ENCODE measurements at regions not wholly inside any gene's neighbourhood (a gene's known extent, or its start where the extent isn't known, plus 50 kb on each side); places are given as distances from the start of the nearest gene placed in this dataset.

GRCh38 chr16:50472472-50472871, 75.7 kb upstream of the NKD1 start:
- TF ChIP-seq EZH2 (IDR thresholded peaks at IDR 0.05; ENCODE audit: low read length, missing control alignments), result no peak
- DNase-seq (ENCODE audit: low read depth in 2 of 2), result no peak
- Histone ChIP-seq H3K27ac (ENCODE audit: insufficient read depth, low read length) (no peak overlapping the region), H3K9me3 (ENCODE audit: control insufficient read depth, insufficient read depth, low read depth, low read length) (no peaks in the 10 kb centered on the region), H2AFZ (ENCODE audit: low read length) (no peak overlapping the region), H3K9ac (ENCODE audit: insufficient read depth, low read length) (no peak overlapping the region), H3K4me2 (ENCODE audit: extremely low read depth, insufficient read depth, low read length) (no peak overlapping the region), H3K79me2 (ENCODE audit: control insufficient read depth, insufficient read depth, low read length) (no peaks in the 10 kb centered on the region), H3K36me3 (ENCODE audit: control insufficient read depth, insufficient read depth, low read length) (no peaks in the 10 kb centered on the region), H3K4me3 (replicated peaks in 1 of 4; ENCODE audit: control extremely low read depth in 1 of 4, insufficient read depth in 1 of 4, low read depth in 3 of 4, low read length in 4 of 4) (no peak overlapping the region), H3K27me3 (ENCODE audit: control insufficient read depth, insufficient read depth, low read length) (peaks cover 8% of the 10 kb centered on the region), H3K4me1 (ENCODE audit: control insufficient read depth, extremely low read depth, insufficient read depth, low read length) (no peaks in the 10 kb centered on the region), H4K20me1 (ENCODE audit: control insufficient read depth, extremely low read depth, insufficient read depth, low read length) (no peaks in the 10 kb centered on the region)

- H3K4me2 ChIP-seq (ENCODE audit: extremely low read depth, insufficient read depth, low read length), result no peak overlapping the region
- no peak for DNase-seq (ENCODE audit: low read depth in 2 of 2)
- H3K4me1 ChIP-seq (ENCODE audit: control insufficient read depth, extremely low read depth, insufficient read depth, low read length), result no peaks in the 10 kb centered on the region
- H4K20me1 ChIP-seq (ENCODE audit: control insufficient read depth, extremely low read depth, insufficient read depth, low read length), result no peaks in the 10 kb centered on the region
- H3K27ac ChIP-seq (ENCODE audit: insufficient read depth, low read length), result no peak overlapping the region
- H3K36me3 ChIP-seq (ENCODE audit: control insufficient read depth, insufficient read depth, low read length), result no peaks in the 10 kb centered on the region
- H2AFZ ChIP-seq (ENCODE audit: low read length), result no peak overlapping the region
- no peak overlapping the region for H3K9ac ChIP-seq (ENCODE audit: insufficient read depth, low read length)
- H3K27me3 ChIP-seq (ENCODE audit: control insufficient read depth, insufficient read depth, low read length), result peaks cover 9% of the 10 kb centered on the region
- no peaks in the 10 kb centered on the region for H3K79me2 ChIP-seq (ENCODE audit: control insufficient read depth, insufficient read depth, low read length)
- TF ChIP-seq EZH2 (IDR thresholded peaks at IDR 0.05; ENCODE audit: low read length, missing control alignments) (no peak), CTCF (conservative IDR thresholded peaks at IDR 0.05 in 1 of 2, IDR thresholded peaks at IDR 0.05 in 1 of 2; ENCODE audit: low read depth in 1 of 2, low read length in 2 of 2) (no peak)
- H3K9me3 ChIP-seq (ENCODE audit: control insufficient read depth, insufficient read depth, low read depth, low read length), result no peaks in the 10 kb centered on the region
- H3K4me3 ChIP-seq (replicated peaks in 1 of 4; ENCODE audit: control extremely low read depth in 1 of 4, insufficient read depth in 1 of 4, low read depth in 3 of 4, low read length in 4 of 4), result no peak overlapping the region
Measured at GRCh38 chr16:50470687-50471086, 77.5 kb upstream of the NKD1 start.

GRCh38 chr16:50469744-50470321, 78.4 kb upstream of the NKD1 start:
- Histone ChIP-seq H3K9me3 (ENCODE audit: control insufficient read depth, insufficient read depth, low read depth, low read length) (no peaks in the 10 kb centered on the region), H3K9ac (ENCODE audit: insufficient read depth, low read length) (no peak overlapping the region), H3K4me1 (ENCODE audit: control insufficient read depth, extremely low read depth, insufficient read depth, low read length) (no peaks in the 10 kb centered on the region), H2AFZ (ENCODE audit: low read length) (no peak overlapping the region), H4K20me1 (ENCODE audit: control insufficient read depth, extremely low read depth, insufficient read depth, low read length) (no peaks in the 10 kb centered on the region), H3K4me2 (ENCODE audit: extremely low read depth, insufficient read depth, low read length) (no peak overlapping the region), H3K36me3 (ENCODE audit: control insufficient read depth, insufficient read depth, low read length) (no peaks in the 10 kb centered on the region), H3K4me3 (replicated peaks in 1 of 4; ENCODE audit: control extremely low read depth in 1 of 4, insufficient read depth in 1 of 4, low read depth in 3 of 4, low read length in 4 of 4) (no peak overlapping the region), H3K27me3 (ENCODE audit: control insufficient read depth, insufficient read depth, low read length) (peaks cover 9% of the 10 kb centered on the region), H3K79me2 (ENCODE audit: control insufficient read depth, insufficient read depth, low read length) (no peaks in the 10 kb centered on the region), H3K27ac (ENCODE audit: insufficient read depth, low read length) (no peak overlapping the region)
- no peak for DNase-seq (ENCODE audit: low read depth in 2 of 2)
- TF ChIP-seq CTCF (conservative IDR thresholded peaks at IDR 0.05 in 1 of 2, IDR thresholded peaks at IDR 0.05 in 1 of 2; ENCODE audit: low read depth in 1 of 2, low read length in 2 of 2), result no peak
- no peak for TF ChIP-seq EZH2 (IDR thresholded peaks at IDR 0.05; ENCODE audit: low read length, missing control alignments)
